HEK293T (cell line): ENCODE measurements at regions not wholly inside any gene's neighbourhood (a gene's known extent, or its start where the extent isn't known, plus 50 kb on each side); places are given as distances from the start of the nearest gene placed in this dataset.
"Not testable (repeated sequence)": the region's sequence is repeated elsewhere in the genome, so short reads cannot be mapped to it uniquely, and the experiment has no call there.

Source experiments
- ARNT ChIP-seq: fragments of 450-650 bp; IDR thresholded peaks from 2 replicates; pipeline ENCODE4 v1.6.1; 2017; ENCODE audit warnings: mild to moderate bottlenecking
- BHLHE40 ChIP-seq: fragments of 450-650 bp; IDR thresholded peaks from 2 replicates; pipeline ENCODE4 v1.6.1; 2016; ENCODE audit warnings: mild to moderate bottlenecking, moderate library complexity, borderline replicate concordance
- FOXA1 ChIP-seq: fragments of 450-650 bp; IDR thresholded peaks from 2 replicates; pipeline ENCODE4 v1.6.1; 2016; ENCODE audit warnings: mild to moderate bottlenecking
- FOXM1 ChIP-seq: fragments of 450-650 bp; IDR thresholded peaks from 2 replicates; pipeline ENCODE4 v1.6.1; 2017; ENCODE audit warnings: mild to moderate bottlenecking, borderline replicate concordance
- NFRKB ChIP-seq: fragments of 450-650 bp; IDR thresholded peaks from 2 replicates; pipeline ENCODE4 v1.6.1; 2016; ENCODE audit warnings: mild to moderate bottlenecking, moderate library complexity
- SP1 ChIP-seq: fragments of 450-650 bp; IDR thresholded peaks from 2 replicates; pipeline ENCODE4 v1.6.1; 2017
- TARDBP ChIP-seq: fragments of 450-650 bp; IDR thresholded peaks from 2 replicates; pipeline ENCODE4 v1.6.1; 2016

DNA sequence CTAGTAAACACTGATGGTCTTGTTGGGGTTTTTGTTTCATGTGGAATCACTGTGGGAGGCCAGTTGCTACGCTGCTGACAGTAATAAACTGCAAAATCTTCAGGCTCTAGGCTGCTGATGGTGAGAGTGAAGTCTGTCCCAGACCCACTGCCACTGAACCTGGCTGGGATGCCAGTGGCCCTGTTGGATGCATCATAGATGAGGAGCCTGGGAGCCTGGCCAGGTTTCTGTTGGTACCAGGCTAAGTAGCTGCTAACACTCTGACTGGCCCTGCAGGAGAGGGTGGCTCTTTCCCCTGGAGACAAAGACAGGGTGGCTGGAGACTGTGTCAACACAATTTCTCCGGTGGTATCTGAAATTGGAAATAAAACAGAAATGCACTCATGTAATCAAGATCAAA is 335.6 kb downstream of the RPIA start:
- not testable (repeated sequence) for TF ChIP-seq BHLHE40, NFRKB, ARNT, FOXA1, TARDBP, FOXM1, SP1
